Dedifferentiated amniotic fluid mesenchymal stem cell (primary cell): ENCODE measurements at regions not wholly inside any gene's neighbourhood (a gene's known extent, or its start where the extent isn't known, plus 50 kb on each side); places are given as distances from the start of the nearest gene placed in this dataset.
A peak's percentile ranks its signal among the peaks of the same experiment; 100 is the strongest.

Experiments
- DNase-seq: peaks from one replicate; pipeline ENCODE4 v3.0.0-alpha.2; 2016; ENCODE audit errors: extremely low spot score

- no peak for DNase-seq
These were observed 71.3 kb upstream of the BDNF start for GRCh38 chr11:27771516-27771915.

- DNase-seq, result no peak
These were observed 70.3 kb upstream of the BDNF start for GRCh38 chr11:27770576-27770975.

DNA sequence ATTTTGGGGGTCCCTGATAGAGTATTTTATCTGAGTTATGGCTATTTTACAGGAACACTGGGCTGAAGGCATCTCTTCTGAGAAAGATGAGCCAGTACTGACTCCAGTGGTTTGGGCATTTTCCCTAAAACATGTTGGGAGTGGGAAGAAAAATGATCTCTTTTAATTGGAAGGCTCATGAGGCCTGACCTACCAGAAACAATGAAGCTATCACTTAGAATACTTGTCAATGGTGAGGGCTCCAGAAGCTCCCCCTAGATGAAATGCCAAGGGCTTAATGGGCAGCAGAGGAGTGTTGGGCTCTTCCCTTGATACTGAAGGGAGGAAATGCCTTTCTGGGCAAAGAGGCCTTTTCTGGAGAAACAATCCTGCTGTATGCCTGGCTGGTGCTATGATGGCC lies 63.5 kb upstream of the BDNF start:
- DNase-seq, result no peak

- DNase-seq, result no peak
These were observed 61.1 kb upstream of the BDNF start for GRCh38 chr11:27761356-27761755.

DNA sequence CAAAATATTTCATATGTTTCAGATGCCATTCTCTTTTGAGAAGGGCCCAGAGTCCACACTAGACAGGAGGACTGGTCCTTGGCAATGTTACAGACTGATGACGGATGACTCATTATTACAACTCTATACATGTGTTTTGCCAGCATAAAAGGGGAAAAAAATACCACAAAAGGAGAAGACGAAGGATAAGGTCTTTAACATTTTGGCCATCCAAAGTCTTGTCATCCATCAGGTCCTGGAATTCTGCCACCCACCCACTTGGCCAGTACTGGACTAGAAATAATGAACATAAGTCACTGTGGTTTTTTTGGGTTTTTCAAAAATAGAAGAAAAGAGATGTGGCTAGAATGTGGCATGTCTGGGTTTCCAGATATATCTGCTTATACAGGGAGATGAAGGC lies 57.7 kb upstream of the BDNF start:
- peak; percentile 30 for DNase-seq

GRCh38 chr11:27754035-27755017 lies 54.1 kb upstream of the BDNF start:
- peak; percentile 16 for DNase-seq
